ENCODE measurements at regions not wholly inside any gene's neighbourhood (a gene's known extent, or its start where the extent isn't known, plus 50 kb on each side); places are given as distances from the start of the nearest gene placed in this dataset.

DNA sequence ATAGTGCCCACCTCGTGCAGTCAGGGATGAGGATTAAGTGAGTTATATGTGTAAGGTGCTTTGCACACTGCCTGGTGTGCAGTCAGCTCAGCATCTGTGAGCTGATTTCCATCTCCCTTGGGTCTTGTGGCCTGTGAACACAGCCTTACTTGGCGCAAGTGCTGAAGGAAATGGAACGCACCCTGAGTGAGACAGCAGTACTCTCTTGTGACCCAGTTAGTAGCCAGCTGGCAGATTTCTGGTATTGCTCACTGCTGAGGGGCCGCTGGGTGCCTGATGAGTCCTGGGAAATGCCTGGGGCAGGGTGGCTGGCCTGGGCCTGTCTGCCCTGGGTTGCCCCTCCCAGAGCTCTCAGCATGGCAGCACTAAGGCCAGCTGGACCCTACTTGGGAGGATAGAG lies 90.9 kb upstream of the BOD1 start:
- no peaks in the 10 kb centered on the region for H3K4me1 ChIP-seq
- intact Hi-C loops (cut with DNase I; ENCODE audit: low total_unique reads): no loop called here
- TF ChIP-seq POLR2A (IDR thresholded peaks at IDR 0.05): no peak
- TF ChIP-seq, protein P1, sequence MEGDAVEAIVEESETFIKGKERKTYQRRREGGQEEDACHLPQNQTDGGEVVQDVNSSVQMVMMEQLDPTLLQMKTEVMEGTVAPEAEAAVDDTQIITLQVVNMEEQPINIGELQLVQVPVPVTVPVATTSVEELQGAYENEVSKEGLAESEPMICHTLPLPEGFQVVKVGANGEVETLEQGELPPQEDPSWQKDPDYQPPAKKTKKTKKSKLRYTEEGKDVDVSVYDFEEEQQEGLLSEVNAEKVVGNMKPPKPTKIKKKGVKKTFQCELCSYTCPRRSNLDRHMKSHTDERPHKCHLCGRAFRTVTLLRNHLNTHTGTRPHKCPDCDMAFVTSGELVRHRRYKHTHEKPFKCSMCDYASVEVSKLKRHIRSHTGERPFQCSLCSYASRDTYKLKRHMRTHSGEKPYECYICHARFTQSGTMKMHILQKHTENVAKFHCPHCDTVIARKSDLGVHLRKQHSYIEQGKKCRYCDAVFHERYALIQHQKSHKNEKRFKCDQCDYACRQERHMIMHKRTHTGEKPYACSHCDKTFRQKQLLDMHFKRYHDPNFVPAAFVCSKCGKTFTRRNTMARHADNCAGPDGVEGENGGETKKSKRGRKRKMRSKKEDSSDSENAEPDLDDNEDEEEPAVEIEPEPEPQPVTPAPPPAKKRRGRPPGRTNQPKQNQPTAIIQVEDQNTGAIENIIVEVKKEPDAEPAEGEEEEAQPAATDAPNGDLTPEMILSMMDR (IDR thresholded peaks at IDR 0.05): no peak
- H3K9me3 ChIP-seq: no peaks in the 10 kb centered on the region
- H3K4me3 ChIP-seq: no peak overlapping the region
- DNase-seq: no peak
- no peaks in the 10 kb centered on the region for H3K36me3 ChIP-seq
- no peaks in the 10 kb centered on the region for H3K27me3 ChIP-seq
- no peak overlapping the region for H3K27ac ChIP-seq

GRCh38 chr5:173709145-173709544 lies 92.7 kb upstream of the BOD1 start:
- DNase-seq: no peak
- TF ChIP-seq POLR2A (IDR thresholded peaks at IDR 0.05): no peak
- TF ChIP-seq, protein P1 (IDR thresholded peaks at IDR 0.05): no peak
- no peaks in the 10 kb centered on the region for H3K27me3 ChIP-seq
- H3K9me3 ChIP-seq: no peaks in the 10 kb centered on the region
- no peaks in the 10 kb centered on the region for H3K4me1 ChIP-seq
- H3K27ac ChIP-seq: no peak overlapping the region
- H3K4me3 ChIP-seq: no peak overlapping the region
- intact Hi-C loops (cut with DNase I; ENCODE audit: low total_unique reads): no loop called here
- no peaks in the 10 kb centered on the region for H3K36me3 ChIP-seq

DNA sequence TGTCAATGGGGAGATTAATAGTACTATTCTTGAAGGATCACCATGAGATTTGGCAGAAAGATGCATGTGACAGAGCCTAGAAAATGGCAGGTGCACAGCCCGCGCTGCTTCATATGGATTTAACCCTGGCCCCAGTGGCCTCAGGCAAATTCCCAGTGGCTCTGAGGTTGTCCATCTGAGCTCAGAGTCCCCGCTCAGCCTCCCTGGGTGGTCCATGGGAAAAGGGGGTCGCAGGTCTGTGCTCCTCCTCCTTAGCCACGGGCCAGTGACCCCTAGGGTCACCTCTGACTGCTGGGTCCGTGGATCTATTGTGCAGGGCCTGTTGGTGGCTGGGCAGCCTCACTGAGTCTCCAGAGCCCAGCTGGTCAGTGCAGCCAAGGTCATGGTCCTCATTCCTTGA lies 93.3 kb upstream of the BOD1 start:
- intact Hi-C loops (cut with DNase I; ENCODE audit: low total_unique reads): no loop called here
- DNase-seq: no peak

DNA sequence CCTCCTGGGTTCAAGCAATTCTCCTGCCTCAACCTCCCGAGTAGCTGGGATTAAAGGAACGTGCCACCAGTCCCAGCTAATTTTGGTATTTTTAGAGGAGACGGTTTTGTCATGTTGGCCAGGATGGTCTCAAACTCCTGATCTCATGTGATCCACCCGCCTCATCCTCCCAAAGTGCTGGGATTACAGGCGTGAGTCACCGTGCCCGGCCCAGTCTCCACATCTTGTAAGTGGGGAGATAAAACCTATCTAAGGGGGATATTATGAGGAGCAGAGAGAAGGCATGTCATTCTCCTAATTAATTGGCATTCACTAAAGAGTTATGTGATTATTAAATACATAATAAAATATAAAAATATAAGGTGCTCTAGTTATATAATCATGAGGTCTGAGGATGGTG lies 94.1 kb upstream of the BOD1 start:
- no peaks in the 10 kb centered on the region for H3K9me3 ChIP-seq
- H3K4me3 ChIP-seq: no peak overlapping the region
- no peak for DNase-seq
- TF ChIP-seq, protein P1 (IDR thresholded peaks at IDR 0.05): no peak
- no peak for TF ChIP-seq POLR2A (IDR thresholded peaks at IDR 0.05)
- intact Hi-C loops (cut with DNase I; ENCODE audit: low total_unique reads): no loop called here
- H3K36me3 ChIP-seq: no peaks in the 10 kb centered on the region
- no peaks in the 10 kb centered on the region for H3K27me3 ChIP-seq
- H3K4me1 ChIP-seq: no peaks in the 10 kb centered on the region
- no peak overlapping the region for H3K27ac ChIP-seq

More for the DNA sequence above, 93.3 kb upstream of the BOD1 start:
- H3K9me3 ChIP-seq: no peaks in the 10 kb centered on the region
- H3K27me3 ChIP-seq: no peaks in the 10 kb centered on the region
- H3K4me1 ChIP-seq: no peaks in the 10 kb centered on the region
- H3K36me3 ChIP-seq: no peaks in the 10 kb centered on the region
- no peak overlapping the region for H3K4me3 ChIP-seq
- TF ChIP-seq, protein P1 (IDR thresholded peaks at IDR 0.05): no peak
- TF ChIP-seq POLR2A (IDR thresholded peaks at IDR 0.05): no peak
- no peak overlapping the region for H3K27ac ChIP-seq

DNA sequence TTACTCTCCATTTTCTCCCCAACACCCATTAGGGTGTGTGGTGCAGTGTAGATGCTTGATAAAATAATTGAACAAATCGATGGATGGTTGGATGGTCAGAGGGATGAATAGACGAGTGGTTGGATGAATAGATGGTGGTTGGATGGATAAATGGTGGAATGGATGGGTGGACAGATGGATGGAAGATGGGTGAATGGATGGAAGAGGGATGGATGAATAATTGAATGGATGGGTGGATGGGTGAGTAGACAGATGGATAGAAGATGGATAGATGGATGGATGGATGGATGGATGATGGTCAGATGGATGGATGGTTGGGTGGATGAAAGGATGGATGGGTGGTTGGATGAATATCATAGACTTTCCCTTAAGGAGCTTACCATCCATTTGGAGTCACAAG lies 95.0 kb upstream of the BOD1 start:
- Histone ChIP-seq H3K27me3 (no peaks in the 10 kb centered on the region), H3K4me3 (no peak overlapping the region), H3K9me3 (no peaks in the 10 kb centered on the region), H3K4me1 (no peaks in the 10 kb centered on the region), H3K36me3 (no peaks in the 10 kb centered on the region), H3K27ac (no peak overlapping the region)
- TF ChIP-seq, protein P1 (IDR thresholded peaks at IDR 0.05): no peak
- TF ChIP-seq POLR2A (IDR thresholded peaks at IDR 0.05): no peak
- DNase-seq: no peak
- intact Hi-C loops (cut with DNase I; ENCODE audit: low total_unique reads): no loop called here
